GM18951 (cell line): ENCODE measurements at regions not wholly inside any gene's neighbourhood (a gene's known extent, or its start where the extent isn't known, plus 50 kb on each side); places are given as distances from the start of the nearest gene placed in this dataset.

ENCODE experiments used
- POLR2A ChIP-seq: IDR thresholded peaks from 4 replicates; pipeline ENCODE4 v1.6.1; 2011; ENCODE audit warnings: mild to moderate bottlenecking; ENCODE audit not compliant: insufficient read length, insufficient read depth; ENCODE audit errors: extremely low read depth
- in situ Hi-C: fragments of 300-500 bp; cut with MboI; formaldehyde crosslinking; loops from one replicate; pipeline ENCODE4 v1.12.0; 2022; ENCODE audit warnings: low sequenced_read_pairs, mixed read lengths, inconsistent platforms; ENCODE audit not compliant: unreplicated experiment

GRCh38 chr2:22209545-22209944, 1085.8 kb downstream of the TDRD15 start:
- in situ Hi-C loops, result no loop called here
- TF ChIP-seq POLR2A, result no peak

- in situ Hi-C loops, result no loop called here
- no peak for TF ChIP-seq POLR2A
Measured at GRCh38 chr2:22213237-22213636, 1089.5 kb downstream of the TDRD15 start.

GRCh38 chr2:22215517-22215916, 1091.7 kb downstream of the TDRD15 start:
- TF ChIP-seq POLR2A, result no peak
- in situ Hi-C loops, result no loop called here

- TF ChIP-seq POLR2A, result no peak
- in situ Hi-C loops, result no loop called here
Measured at GRCh38 chr2:22217881-22218280, 1094.1 kb downstream of the TDRD15 start.

- in situ Hi-C loops, result no loop called here
- no peak for TF ChIP-seq POLR2A
Measured at GRCh38 chr2:22221006-22221405, 1097.2 kb downstream of the TDRD15 start.

GRCh38 chr2:22238967-22239366, 1115.2 kb downstream of the TDRD15 start:
- in situ Hi-C loops, result no loop called here
- no peak for TF ChIP-seq POLR2A

- in situ Hi-C loops, result no loop called here
- TF ChIP-seq POLR2A, result no peak
Measured at GRCh38 chr2:22247466-22247865, 1123.7 kb downstream of the TDRD15 start.

- in situ Hi-C loops, result no loop called here
- TF ChIP-seq POLR2A, result no peak
Measured at GRCh38 chr2:22248851-22249250, 1125.1 kb downstream of the TDRD15 start.

- no peak for TF ChIP-seq POLR2A
- in situ Hi-C loops, result no loop called here
Measured at GRCh38 chr2:22253171-22253570, 1129.4 kb downstream of the TDRD15 start.

- no peak for TF ChIP-seq POLR2A
- in situ Hi-C loops, result no loop called here
Measured at GRCh38 chr2:22261165-22261564, 1123.8 kb upstream of the KLHL29 start.

GRCh38 chr2:22270341-22270740, 1114.6 kb upstream of the KLHL29 start:
- in situ Hi-C loops, result no loop called here
- no peak for TF ChIP-seq POLR2A

GRCh38 chr2:22273853-22274252, 1111.1 kb upstream of the KLHL29 start:
- TF ChIP-seq POLR2A, result no peak

GRCh38 chr2:22274661-22275060, 1110.3 kb upstream of the KLHL29 start:
- in situ Hi-C loops, result no loop called here
- TF ChIP-seq POLR2A, result no peak

More at GRCh38 chr2:22273853-22274252, 1111.1 kb upstream of the KLHL29 start:
- in situ Hi-C loops, result no loop called here

GRCh38 chr2:22276696-22277095, 1108.3 kb upstream of the KLHL29 start:
- in situ Hi-C loops, result no loop called here

GRCh38 chr2:22279541-22279940, 1105.4 kb upstream of the KLHL29 start:
- TF ChIP-seq POLR2A, result no peak
- in situ Hi-C loops, result no loop called here

More at GRCh38 chr2:22276696-22277095, 1108.3 kb upstream of the KLHL29 start:
- no peak for TF ChIP-seq POLR2A
